ENCODE measurements at regions not wholly inside any gene's neighbourhood (a gene's known extent, or its start where the extent isn't known, plus 50 kb on each side); places are given as distances from the start of the nearest gene placed in this dataset.

DNA sequence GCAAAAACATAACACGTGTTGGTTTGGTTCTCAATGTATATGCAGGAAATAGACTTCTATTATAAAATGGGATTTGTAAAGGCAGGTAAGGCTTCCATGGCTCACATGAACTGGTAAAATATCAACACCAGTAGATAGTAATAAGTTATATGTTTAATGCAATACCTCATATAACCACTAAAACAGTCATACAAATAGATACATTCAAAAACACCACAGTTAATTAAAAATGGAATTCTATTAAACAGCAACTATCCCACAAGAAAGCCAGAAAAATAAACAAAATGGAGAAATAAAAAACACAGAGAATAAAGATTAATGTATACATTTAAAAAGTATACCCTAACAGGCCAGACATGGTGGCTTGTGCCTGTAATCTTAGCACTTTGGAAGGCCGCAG lies 243.8 kb upstream of the LRATD1 start:
- no peak for DNase-seq

- DNase-seq = no peak
These were observed 235.9 kb upstream of the LRATD1 start for GRCh38 chr2:14396533-14397083.

DNA sequence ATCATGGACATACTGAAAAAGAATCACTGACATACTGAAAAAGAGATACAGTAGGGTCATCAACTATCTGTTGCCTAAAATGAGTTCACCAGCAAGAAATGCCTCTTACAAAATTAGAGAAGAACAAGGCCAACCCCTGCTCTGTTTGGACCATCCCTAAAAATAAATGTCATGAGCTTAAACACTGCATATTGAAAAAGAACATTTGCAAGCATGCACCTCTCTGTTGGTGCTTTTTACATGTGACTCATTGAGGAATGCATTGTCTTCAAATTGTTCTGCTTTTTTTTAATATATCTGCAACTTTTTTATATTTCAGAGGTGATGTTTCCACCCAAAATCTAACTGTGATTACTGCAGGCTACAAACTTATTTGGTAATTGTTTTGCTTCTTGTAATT lies 233.9 kb upstream of the LRATD1 start:
- no peak for DNase-seq

DNA sequence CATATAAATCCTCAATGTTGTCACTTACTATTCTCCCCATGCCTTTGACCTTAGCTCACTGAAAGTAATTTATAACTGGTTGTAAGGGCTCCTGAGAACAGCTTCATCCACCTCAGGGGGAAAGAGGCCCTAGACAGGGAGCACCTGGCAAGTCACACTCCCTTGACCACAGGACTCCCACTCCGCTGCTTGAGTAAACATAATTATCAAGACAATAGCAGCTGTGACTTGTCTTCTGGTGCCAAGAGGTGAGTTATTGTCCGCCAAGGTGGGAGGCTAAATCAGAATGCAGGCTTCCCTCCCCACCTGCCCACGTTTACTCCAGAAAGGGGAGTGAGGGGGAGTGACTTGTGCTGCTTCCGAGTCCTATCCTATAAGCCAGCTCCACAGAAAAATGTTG lies 230.6 kb upstream of the LRATD1 start:
- DNase-seq = no peak

- DNase-seq = no peak
These were observed 223.8 kb upstream of the LRATD1 start for GRCh38 chr2:14408695-14409094.

- no peak for DNase-seq
These were observed 215.0 kb upstream of the LRATD1 start for GRCh38 chr2:14417551-14417950.

DNA sequence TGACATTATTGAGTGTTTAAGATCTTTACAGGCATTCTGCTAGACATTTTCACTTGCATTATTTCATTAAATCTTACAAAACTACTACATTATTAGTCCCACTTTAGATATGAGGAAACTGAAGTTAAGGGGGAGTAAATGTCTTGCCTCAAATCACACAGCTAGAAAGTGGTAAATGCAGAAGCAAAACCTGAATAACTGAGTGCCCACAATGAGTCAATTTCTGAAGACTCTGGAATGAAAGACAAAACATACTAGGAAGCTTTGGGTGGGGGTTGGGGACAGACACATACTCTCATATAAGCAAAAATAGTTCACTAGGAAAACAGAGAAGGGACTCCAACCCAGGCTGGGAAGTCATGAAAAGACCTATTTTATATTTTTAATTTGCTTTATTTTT lies 214.4 kb upstream of the LRATD1 start:
- DNase-seq = no peak

- no peak for DNase-seq
These were observed 211.7 kb upstream of the LRATD1 start for GRCh38 chr2:14420851-14421250.

DNA sequence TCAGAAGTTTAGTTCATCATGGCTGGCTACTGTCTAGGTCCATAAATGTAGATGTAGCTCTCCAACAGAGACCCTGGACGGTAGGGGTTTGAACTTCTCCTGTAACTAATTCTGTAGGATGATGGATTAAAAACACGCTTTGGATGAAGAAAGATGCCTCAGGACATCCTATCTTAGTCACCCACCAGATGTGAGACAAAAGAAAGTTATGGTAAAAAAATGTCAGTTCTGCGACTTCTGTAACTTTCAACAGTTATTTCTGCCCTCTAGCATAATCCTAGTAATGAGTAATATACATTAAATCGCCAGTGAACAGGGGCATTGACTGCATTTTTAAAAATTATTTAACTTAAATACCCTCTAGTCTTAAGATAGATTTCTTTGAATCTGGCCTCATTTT lies 210.1 kb upstream of the LRATD1 start:
- DNase-seq = no peak

DNA sequence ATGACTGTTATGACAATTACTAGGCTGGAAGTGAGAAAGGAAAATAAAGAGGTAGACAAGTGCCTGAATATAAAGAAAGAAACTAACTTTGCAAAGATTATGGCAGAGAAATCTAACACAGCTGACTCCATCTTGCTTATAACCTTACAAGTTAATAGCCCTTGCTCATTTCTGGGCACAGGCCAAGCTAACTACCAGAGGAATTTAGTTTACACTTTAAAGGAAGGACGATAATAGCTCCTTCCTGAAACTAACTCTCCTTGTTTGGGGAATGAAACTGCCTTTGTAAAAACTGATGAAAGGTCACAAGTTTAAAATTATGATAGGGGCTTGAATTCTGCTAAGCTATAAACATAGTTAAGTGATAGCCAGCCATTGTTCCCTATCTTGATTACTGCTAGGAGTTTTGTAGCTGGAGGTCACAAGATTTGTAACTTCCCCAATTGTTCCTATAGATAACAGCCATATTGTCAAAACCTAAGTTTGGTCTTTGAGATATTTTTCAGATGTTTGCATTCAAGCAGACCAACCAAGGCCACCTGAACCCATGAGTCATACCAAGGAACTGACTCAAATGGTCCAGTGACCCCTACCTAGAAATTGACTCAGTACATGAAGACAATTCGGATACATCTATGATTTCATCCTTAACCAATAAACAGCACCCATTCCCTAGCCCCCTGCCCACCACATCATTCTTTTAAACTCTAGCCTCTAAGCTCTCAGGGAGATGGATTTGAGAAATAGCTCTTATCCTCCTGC lies 209.2 kb upstream of the LRATD1 start:
- DNase-seq = no peak

- no peak for DNase-seq
These were observed 207.8 kb upstream of the LRATD1 start for GRCh38 chr2:14424478-14425390.

DNA sequence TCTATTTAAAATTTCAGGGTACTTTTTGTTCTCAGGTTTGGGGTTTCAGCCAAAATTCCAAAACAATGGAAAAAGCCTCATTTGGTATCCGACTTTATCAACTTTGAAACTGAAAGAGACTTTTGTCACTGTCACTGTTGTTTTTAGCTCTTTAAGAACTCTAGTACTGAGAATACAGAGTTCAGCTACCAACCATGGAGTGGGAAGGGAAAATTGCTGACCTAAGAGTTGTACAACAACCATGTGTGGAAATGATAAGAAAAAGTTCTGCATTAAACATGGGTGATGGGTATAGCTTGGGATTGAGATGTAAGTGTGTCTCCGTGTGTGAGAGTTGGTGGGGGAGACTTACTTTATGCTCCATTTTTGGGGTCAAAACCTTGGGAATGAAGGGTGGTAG lies 206.6 kb upstream of the LRATD1 start:
- DNase-seq = no peak

DNA sequence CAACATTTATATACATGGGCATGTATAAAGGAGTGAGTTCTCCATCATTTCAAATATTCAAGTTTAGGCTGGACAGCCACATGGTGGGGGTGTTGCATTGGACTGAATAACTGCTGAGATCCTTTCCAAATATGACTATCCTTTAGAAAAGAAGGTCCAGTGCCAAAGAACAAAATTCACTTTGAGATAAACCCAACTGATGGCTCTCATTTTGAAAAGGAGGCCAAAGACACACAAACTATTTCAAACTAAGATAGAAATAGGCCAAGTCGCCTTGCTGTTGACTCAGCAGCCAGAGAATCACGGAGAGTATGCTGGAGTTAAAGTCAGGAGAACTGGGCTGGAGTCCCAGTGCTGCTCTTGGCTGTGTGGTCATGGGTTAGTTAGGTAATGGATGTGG lies 204.5 kb upstream of the LRATD1 start:
- peak; percentile 44 for DNase-seq

- DNase-seq = no peak
These were observed 198.5 kb upstream of the LRATD1 start for GRCh38 chr2:14433946-14434495.

GRCh38 chr2:14445670-14446069 lies 186.8 kb upstream of the LRATD1 start:
- no peak for DNase-seq

GRCh38 chr2:14448340-14448739 lies 184.2 kb upstream of the LRATD1 start:
- no peak for DNase-seq

DNA sequence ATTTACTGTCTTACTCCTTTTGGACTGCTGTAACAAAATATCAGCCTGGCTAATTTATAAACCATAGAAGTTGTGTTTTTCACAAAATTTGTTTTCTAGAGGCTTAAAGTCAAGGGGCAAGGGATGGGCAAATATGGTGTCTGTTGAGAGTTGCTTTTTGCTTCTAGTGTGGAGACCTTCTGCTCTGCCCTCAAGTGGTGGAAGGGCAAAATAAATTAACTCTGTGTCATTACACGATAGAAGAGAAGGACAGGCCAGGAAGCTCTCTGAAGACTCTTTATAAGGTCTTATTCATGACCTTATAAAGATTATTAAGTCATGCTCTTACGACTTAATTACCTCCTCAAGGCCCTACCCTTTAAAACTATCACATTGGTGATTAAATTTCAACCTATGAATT lies 181.2 kb upstream of the LRATD1 start:
- DNase-seq = no peak

DNA sequence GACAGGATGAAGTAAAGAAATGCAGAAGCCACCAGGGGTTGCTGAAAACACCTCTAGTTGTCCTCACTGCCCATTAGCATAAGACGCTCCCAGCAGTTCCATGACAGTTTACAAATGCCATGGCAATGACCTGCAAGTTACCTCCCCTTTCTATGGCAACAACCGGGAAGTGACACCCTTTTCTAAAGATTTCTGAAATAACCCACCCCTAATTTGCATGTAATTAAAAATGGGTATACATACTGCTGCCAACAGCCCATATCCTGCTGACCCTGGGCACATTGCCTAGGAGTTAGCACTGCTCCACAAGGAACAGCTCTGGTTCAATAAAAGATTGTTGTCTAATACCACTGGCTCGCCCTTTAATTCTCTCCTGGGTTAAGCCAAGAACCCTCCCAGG lies 178.3 kb upstream of the LRATD1 start:
- DNase-seq = no peak

DNA sequence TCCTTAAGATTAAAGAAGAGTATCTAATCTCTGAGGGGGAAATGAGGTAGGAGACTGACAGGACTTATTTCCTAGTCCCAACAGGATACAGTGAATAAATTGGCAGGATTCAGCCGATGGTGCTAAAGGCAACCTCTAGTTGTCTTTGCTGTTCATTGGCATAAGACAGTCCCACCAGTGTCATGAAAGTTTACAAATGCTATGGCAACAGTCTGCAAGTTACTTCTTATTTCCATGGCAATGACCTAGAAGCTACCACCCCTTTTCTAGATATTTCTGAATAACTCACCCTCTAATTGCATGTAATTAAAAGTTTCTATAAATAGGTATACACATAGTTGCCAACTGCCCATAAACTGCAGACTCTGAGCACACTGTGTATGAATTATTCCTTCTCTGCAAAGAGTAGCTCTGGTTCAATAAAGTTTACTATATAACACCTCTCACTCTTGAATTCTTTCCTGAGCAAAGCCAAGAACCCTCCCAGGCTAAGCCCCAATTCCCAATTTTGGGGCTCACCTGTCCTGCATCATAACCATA lies 172.7 kb upstream of the LRATD1 start:
- DNase-seq = no peak

GRCh38 chr2:14475994-14476393 lies 156.5 kb upstream of the LRATD1 start:
- DNase-seq = no peak

DNA sequence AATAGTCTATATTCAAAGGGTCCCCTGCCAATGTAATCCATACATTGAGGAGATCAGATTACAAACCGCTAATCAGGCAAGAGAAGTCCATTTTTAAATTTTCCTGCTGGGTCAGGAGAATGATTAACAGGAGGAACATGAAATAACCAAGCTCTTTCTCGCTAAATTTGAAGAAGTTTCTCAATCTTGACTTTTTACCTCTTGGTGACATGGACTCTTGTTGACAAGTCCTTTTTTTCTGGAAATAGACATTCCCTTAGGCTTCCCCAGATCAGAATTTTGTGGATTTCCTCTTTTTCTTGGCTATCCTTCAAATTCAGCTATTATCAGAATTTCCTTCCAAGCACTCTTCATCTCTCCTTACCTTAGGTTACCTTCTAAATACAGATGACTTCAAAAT lies 153.0 kb upstream of the LRATD1 start:
- no peak for DNase-seq

DNA sequence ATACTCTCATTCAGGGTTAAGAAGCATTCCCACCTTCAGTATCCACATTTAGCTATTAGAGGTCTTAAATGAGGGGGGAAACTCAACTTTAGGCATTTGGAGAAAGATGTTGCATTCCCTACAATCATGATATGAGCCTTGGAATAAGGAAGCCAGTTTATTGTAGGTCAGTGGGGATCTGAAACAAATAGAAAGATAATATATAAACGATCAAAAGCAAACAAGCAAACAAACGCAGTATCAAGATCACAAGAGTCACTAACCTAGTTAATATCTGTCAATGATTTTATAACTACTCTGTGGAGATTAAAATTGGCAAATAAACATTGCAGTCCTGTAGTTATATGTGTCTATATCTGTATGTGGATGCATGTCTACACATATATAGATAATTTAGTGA lies 152.4 kb upstream of the LRATD1 start:
- DNase-seq = no peak

DNA sequence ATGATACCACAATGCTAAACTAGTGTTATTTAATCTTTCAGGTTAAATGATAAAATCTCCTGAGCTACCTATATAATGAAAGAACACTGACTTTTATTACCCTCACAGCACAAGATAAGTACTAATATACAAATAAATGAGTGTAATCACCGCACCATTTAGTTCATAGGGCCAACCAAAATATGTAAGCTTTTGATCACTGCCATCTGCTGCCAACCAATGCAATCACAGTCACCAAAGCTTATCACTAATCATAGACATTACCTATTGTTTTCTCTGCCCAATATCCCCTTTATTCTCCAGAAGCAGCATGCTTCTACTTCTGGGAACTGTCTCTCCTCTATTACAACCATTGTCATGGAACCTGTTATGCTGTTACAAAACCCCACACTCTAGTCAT lies 151.6 kb upstream of the LRATD1 start:
- no peak for DNase-seq
